Endothelial cell (in vitro differentiated cells): ENCODE measurements at regions not wholly inside any gene's neighbourhood (a gene's known extent, or its start where the extent isn't known, plus 50 kb on each side); places are given as distances from the start of the nearest gene placed in this dataset.

ENCODE experiments used
- DNase-seq: peaks from one replicate; pipeline ENCODE4 v3.0.0; 2021; ENCODE audit warnings: low spot score
- H3K27ac Mint-ChIP-seq: one replicate; pipeline ENCODE4 v1.8.0; 2021; ENCODE audit warnings: mixed read lengths, inconsistent platforms; ENCODE audit not compliant: unreplicated experiment
- H3K27me3 Mint-ChIP-seq: one replicate; pipeline ENCODE4 v1.8.0; 2021; ENCODE audit warnings: mild to moderate bottlenecking, moderate library complexity, mixed read lengths, inconsistent platforms; ENCODE audit not compliant: unreplicated experiment
- H3K36me3 Mint-ChIP-seq: one replicate; pipeline ENCODE4 v1.8.0; 2021; ENCODE audit warnings: mild to moderate bottlenecking, low read depth, mixed read lengths, inconsistent platforms; ENCODE audit not compliant: unreplicated experiment
- H3K4me1 Mint-ChIP-seq: one replicate; pipeline ENCODE4 v1.8.0; 2021; ENCODE audit warnings: mild to moderate bottlenecking, mixed read lengths, inconsistent platforms; ENCODE audit not compliant: unreplicated experiment
- H3K4me3 Mint-ChIP-seq: one replicate; pipeline ENCODE4 v1.8.0; 2021; ENCODE audit warnings: mild to moderate bottlenecking, mixed read lengths, inconsistent platforms; ENCODE audit not compliant: unreplicated experiment
- H3K9me3 Mint-ChIP-seq: one replicate; pipeline ENCODE4 v1.8.0; 2021; ENCODE audit warnings: mixed read lengths, inconsistent platforms; ENCODE audit not compliant: unreplicated experiment
- TF ChIP-seq, protein P1 (sequence below): fragments of 200-600 bp; sonication (generic); IDR thresholded peaks from one replicate; pipeline ENCODE4 v1.5.0; 2021; ENCODE audit warnings: antibody characterized with exemption; ENCODE audit not compliant: unreplicated experiment

DNA sequence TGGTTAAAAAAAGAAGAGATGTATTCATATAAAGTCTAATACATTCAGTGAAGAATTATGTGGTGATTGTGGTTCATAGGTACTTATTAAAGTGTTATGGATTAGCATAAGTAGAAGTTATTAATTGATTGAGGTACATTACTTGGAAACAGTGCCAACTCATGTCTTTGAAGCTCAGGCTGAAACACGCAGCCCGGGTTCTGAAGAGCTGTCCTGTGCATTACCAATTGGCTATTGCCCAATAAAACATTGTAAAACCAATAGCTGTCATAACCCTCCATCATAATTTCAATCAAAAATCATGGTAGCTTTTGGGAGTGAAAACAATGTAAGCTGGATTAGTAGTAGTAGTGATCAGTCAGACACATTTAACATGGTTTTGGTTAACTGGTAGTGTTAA, 560.1 kb downstream of the MCTP2 start:
- Mint-ChIP-seq H3K4me1 (no peaks in the 10 kb centered on the region), H3K27me3 (peaks cover 3% of the 10 kb centered on the region), H3K36me3 (no peaks in the 10 kb centered on the region), H3K27ac (no peak overlapping the region), H3K9me3 (peaks cover 4% of the 10 kb centered on the region), H3K4me3 (no peak overlapping the region)
- DNase-seq: no peak
- TF ChIP-seq, protein P1, sequence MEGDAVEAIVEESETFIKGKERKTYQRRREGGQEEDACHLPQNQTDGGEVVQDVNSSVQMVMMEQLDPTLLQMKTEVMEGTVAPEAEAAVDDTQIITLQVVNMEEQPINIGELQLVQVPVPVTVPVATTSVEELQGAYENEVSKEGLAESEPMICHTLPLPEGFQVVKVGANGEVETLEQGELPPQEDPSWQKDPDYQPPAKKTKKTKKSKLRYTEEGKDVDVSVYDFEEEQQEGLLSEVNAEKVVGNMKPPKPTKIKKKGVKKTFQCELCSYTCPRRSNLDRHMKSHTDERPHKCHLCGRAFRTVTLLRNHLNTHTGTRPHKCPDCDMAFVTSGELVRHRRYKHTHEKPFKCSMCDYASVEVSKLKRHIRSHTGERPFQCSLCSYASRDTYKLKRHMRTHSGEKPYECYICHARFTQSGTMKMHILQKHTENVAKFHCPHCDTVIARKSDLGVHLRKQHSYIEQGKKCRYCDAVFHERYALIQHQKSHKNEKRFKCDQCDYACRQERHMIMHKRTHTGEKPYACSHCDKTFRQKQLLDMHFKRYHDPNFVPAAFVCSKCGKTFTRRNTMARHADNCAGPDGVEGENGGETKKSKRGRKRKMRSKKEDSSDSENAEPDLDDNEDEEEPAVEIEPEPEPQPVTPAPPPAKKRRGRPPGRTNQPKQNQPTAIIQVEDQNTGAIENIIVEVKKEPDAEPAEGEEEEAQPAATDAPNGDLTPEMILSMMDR: no peak

DNA sequence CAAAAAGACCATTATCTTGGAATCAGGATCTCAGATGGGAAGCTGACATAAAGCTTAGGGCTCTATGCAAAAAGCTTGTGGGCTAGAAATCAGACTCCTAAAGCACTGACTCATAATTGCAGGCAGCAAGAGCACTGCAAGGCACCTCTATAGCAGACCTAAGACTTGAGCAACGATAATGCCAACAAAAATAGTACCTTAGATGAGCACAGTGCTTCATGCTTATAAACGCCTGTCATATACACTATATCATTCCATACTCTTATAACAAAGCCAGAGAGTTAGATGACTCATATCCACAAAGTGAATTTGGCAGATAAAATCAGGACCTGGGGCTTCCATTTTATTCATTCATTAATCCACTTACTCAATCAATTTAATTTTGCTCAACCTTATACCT, 560.8 kb downstream of the MCTP2 start:
- Mint-ChIP-seq H3K4me3 (no peak overlapping the region), H3K27me3 (peaks cover 3% of the 10 kb centered on the region), H3K4me1 (no peaks in the 10 kb centered on the region), H3K36me3 (no peaks in the 10 kb centered on the region), H3K27ac (no peak overlapping the region), H3K9me3 (peaks cover 4% of the 10 kb centered on the region)
- DNase-seq: no peak
- TF ChIP-seq, protein P1: no peak

DNA sequence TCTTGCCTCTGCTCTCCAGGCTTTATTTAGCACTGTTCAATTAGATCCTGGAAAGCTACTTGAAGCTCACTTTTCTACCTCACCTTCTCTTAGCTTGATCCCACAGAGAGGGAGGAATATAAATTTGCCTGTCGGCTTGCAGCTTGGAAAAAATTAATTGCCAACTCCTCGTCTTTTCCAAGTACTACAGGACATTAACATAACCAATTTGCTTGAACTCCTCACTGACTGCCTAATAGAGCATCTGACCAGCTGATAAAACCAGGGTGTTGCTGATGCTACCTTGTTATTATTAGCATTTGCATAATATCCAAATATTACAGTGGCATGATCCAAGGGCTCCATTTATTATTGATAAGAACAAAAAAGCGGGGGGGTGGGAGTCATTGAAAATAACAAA, 561.8 kb downstream of the MCTP2 start:
- no peaks in the 10 kb centered on the region for H3K36me3 Mint-ChIP-seq
- peaks cover 1% of the 10 kb centered on the region for H3K9me3 Mint-ChIP-seq
- H3K27me3 Mint-ChIP-seq: peaks cover 2% of the 10 kb centered on the region
- no peak overlapping the region for H3K27ac Mint-ChIP-seq
- DNase-seq: no peak
- no peak overlapping the region for H3K4me3 Mint-ChIP-seq
- TF ChIP-seq, protein P1: no peak
- no peaks in the 10 kb centered on the region for H3K4me1 Mint-ChIP-seq

DNA sequence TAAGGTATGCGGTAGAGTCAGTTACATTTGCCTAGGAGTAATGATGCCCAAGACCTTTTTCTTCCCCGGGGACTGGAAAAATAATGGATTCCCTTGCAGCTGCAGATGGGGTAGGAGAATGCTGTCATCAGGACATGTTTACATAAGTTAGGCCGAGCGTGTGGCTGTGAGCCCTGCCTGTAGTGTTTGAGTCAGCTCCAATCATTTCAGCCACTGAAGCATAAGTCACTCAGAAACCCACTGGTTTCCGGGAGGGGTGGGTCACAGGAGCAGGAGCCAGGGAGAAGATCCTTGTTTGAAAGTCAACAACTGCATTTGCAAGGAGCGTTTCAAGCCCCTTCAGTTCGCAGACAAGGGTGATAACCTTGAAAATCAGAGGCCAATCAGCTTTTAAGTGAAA, 562.3 kb downstream of the MCTP2 start:
- no peak for DNase-seq
- H3K9me3 Mint-ChIP-seq: no peaks in the 10 kb centered on the region
- no peak overlapping the region for H3K4me3 Mint-ChIP-seq
- H3K36me3 Mint-ChIP-seq: no peaks in the 10 kb centered on the region
- TF ChIP-seq, protein P1: no peak
- no peaks in the 10 kb centered on the region for H3K4me1 Mint-ChIP-seq
- H3K27ac Mint-ChIP-seq: no peak overlapping the region
- H3K27me3 Mint-ChIP-seq: no peaks in the 10 kb centered on the region

DNA sequence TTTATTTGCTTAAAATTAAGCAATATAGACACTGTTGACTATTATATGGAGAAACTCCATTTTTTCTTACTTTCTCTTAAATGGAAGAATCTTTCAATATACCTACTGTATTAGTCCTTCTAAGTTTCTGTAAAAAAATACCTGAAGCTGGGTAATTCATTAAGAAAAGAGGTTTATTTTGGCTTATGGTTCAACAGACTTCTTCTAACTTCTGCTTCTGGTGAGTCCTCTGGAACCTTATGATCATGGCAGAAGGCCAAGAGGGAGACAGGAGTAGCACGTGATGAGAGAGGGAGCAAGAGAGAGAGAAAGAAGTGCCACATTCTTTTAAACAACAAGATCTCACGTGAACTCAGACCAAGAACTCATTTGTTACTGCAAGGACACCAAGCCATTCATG, 573.3 kb downstream of the MCTP2 start:
- Mint-ChIP-seq H3K36me3 (no peaks in the 10 kb centered on the region), H3K27me3 (no peaks in the 10 kb centered on the region), H3K9me3 (no peaks in the 10 kb centered on the region), H3K4me1 (no peaks in the 10 kb centered on the region), H3K27ac (no peak overlapping the region), H3K4me3 (no peak overlapping the region)
- no peak for DNase-seq
- TF ChIP-seq, protein P1: no peak
